MM.1S (cell line): ENCODE measurements at regions not wholly inside any gene's neighbourhood (a gene's known extent, or its start where the extent isn't known, plus 50 kb on each side); places are given as distances from the start of the nearest gene placed in this dataset.

Experiments
- DNase-seq: peaks from one replicate; pipeline ENCODE4 v3.0.0-alpha.2; 2015
- H2AFZ ChIP-seq: fragments of 300-600 bp; sonication (generic); 2 replicates; pipeline ENCODE4 v1.6.0; 2016; ENCODE audit warnings: antibody characterized with exemption, low read length
- H3F3A ChIP-seq: fragments of 300-600 bp; sonication (generic); 2 replicates; pipeline ENCODE4 v1.6.1; 2016; ENCODE audit warnings: mild to moderate bottlenecking, antibody characterized with exemption, low read length, moderate library complexity, mixed read lengths; ENCODE audit not compliant: insufficient read depth
- H3K27ac ChIP-seq: fragments of 300-600 bp; sonication (generic); 2 replicates; pipeline ENCODE4 v1.5.1; 2016; ENCODE audit warnings: mild to moderate bottlenecking, low read length
- H3K27me3 ChIP-seq: fragments of 300-600 bp; sonication (generic); replicated peaks from 2 replicates; pipeline ENCODE4 v1.6.0; 2016; ENCODE audit warnings: low read length; ENCODE audit not compliant: insufficient read depth
- H3K36me3 ChIP-seq: fragments of 300-600 bp; sonication (generic); replicated peaks from 2 replicates; pipeline ENCODE4 v1.6.1; 2016; ENCODE audit warnings: mild to moderate bottlenecking, low read length, mixed read lengths; ENCODE audit not compliant: insufficient read depth
- H3K4me1 ChIP-seq: fragments of 300-600 bp; sonication (generic); 2 replicates; pipeline ENCODE4 v1.6.1; 2016; ENCODE audit warnings: low read length, mixed read lengths
- H3K4me2 ChIP-seq: fragments of 300-600 bp; sonication (generic); 2 replicates; pipeline ENCODE4 v1.6.0; 2016; ENCODE audit warnings: low read depth, low read length
- H3K4me3 ChIP-seq: fragments of 300-600 bp; sonication (generic); 2 replicates; pipeline ENCODE4 v1.5.1; 2016; ENCODE audit warnings: low read length, mixed read lengths
- H3K79me2 ChIP-seq: fragments of 300-600 bp; sonication (generic); 2 replicates; pipeline ENCODE4 v1.6.1; 2016; ENCODE audit warnings: mixed run types, low read length, mixed read lengths
- H3K9ac ChIP-seq: fragments of 300-600 bp; sonication (generic); 2 replicates; pipeline ENCODE4 v1.6.1; 2016; ENCODE audit warnings: low read length, mixed read lengths
- H3K9me2 ChIP-seq: fragments of 300-600 bp; sonication (generic); replicated peaks from 2 replicates; pipeline ENCODE4 v1.6.1; 2016; ENCODE audit warnings: mild to moderate bottlenecking, low read length, mixed read lengths; ENCODE audit not compliant: insufficient read depth
- H3K9me3 ChIP-seq: fragments of 300-600 bp; sonication (generic); replicated peaks from 2 replicates; pipeline ENCODE4 v1.6.1; 2016; ENCODE audit warnings: mild to moderate bottlenecking, low read length, mixed read lengths; ENCODE audit not compliant: insufficient read depth
- H4K20me1 ChIP-seq: fragments of 300-600 bp; sonication (generic); 2 replicates; pipeline ENCODE4 v1.6.1; 2016; ENCODE audit warnings: mild to moderate bottlenecking, low read length, moderate library complexity, mixed read lengths; ENCODE audit not compliant: insufficient read depth
- CTCF ChIP-seq: fragments of 300-600 bp; sonication (generic); IDR thresholded peaks from 2 replicates; pipeline ENCODE4 v1.5.1; 2016; ENCODE audit warnings: antibody characterized with exemption, low read length, mixed read lengths
- EZH2 ChIP-seq: fragments of 300-600 bp; sonication (generic); optimal IDR thresholded peaks from 2 replicates; pipeline ENCODE3; 2017; ENCODE audit warnings: low read depth, mild to moderate bottlenecking, antibody characterized with exemption, low read length, mixed read lengths
- EZH2phosphoT487 ChIP-seq: fragments of 300-600 bp; sonication (generic); IDR thresholded peaks from 2 replicates; pipeline ENCODE4 v1.6.1; 2018; ENCODE audit warnings: antibody characterized with exemption, low read length

- Histone ChIP-seq H3K9me2 (no peaks in the 10 kb centered on the region), H2AFZ (no peak overlapping the region), H3K27me3 (peaks cover 71% of the 10 kb centered on the region), H3K4me1 (no peaks in the 10 kb centered on the region), H3K4me2 (no peak overlapping the region), H3K9ac (no peak overlapping the region), H3K36me3 (no peaks in the 10 kb centered on the region), H4K20me1 (no peaks in the 10 kb centered on the region), H3K79me2 (no peaks in the 10 kb centered on the region), H3K4me3 (no peak overlapping the region), H3K27ac (no peak overlapping the region), H3F3A (no peaks in the 10 kb centered on the region), H3K9me3 (no peaks in the 10 kb centered on the region)
- TF ChIP-seq EZH2 (no peak), EZH2phosphoT487 (no peak), CTCF (no peak)
- DNase-seq: no peak
Observed at GRCh38 chr7:155953501-155953778, 141.2 kb upstream of the SHH start.

- Histone ChIP-seq H3K9ac (no peak overlapping the region), H2AFZ (no peak overlapping the region), H4K20me1 (no peaks in the 10 kb centered on the region), H3K4me3 (no peak overlapping the region), H3K27ac (no peak overlapping the region), H3K9me3 (no peaks in the 10 kb centered on the region), H3F3A (no peaks in the 10 kb centered on the region), H3K4me2 (no peak overlapping the region), H3K36me3 (no peaks in the 10 kb centered on the region), H3K27me3 (peaks cover 78% of the 10 kb centered on the region), H3K4me1 (no peaks in the 10 kb centered on the region), H3K9me2 (no peaks in the 10 kb centered on the region), H3K79me2 (no peaks in the 10 kb centered on the region)
- DNase-seq: no peak
- TF ChIP-seq EZH2phosphoT487 (no peak), CTCF (no peak), EZH2 (no peak)
Observed at GRCh38 chr7:155951554-155952158, 139.4 kb upstream of the SHH start.

DNA sequence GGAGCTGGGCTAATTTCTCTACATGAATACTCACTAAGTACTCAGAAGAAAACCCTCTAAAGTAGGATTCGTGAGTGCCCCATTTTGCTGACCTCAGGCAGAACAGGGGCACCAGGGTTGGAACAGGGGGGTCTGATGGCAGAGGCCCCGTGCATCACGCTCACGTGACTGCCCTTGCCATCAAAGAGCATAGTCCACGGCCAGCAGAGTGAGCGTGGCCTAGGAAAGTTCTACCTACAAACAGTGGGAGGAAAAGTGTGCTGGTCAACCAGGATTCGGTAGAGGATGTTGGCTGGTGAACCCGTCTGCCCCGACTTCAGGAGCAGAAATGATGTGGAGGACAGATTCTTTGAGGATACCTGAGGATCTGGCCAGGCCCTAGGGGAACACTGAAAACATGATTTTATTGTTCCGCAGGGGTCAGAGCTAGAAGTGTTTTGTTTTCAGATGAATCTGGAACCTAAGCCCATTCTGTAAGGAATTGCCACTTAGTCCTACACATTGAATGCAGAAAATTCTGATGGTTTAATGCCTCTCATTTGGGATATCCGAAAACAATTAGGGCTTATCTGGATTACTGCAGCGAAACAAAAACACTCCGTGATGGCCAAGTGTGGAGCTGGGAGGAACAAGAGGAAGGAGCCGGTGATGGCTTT, 138.8 kb upstream of the SHH start:
- no peak overlapping the region for H2AFZ ChIP-seq
- H3K4me1 ChIP-seq: no peaks in the 10 kb centered on the region
- TF ChIP-seq CTCF: no peak
- TF ChIP-seq EZH2: no peak
- TF ChIP-seq EZH2phosphoT487: no peak
- H3K4me3 ChIP-seq: no peak overlapping the region
- H3K9me2 ChIP-seq: no peaks in the 10 kb centered on the region
- H3K9me3 ChIP-seq: no peaks in the 10 kb centered on the region
- H3K9ac ChIP-seq: no peak overlapping the region
- H3K79me2 ChIP-seq: no peaks in the 10 kb centered on the region
- no peaks in the 10 kb centered on the region for H3F3A ChIP-seq
- no peak overlapping the region for H3K4me2 ChIP-seq
- no peaks in the 10 kb centered on the region for H4K20me1 ChIP-seq
- no peak overlapping the region for H3K27ac ChIP-seq
- DNase-seq: no peak
- H3K27me3 ChIP-seq: peaks cover 78% of the 10 kb centered on the region
- no peaks in the 10 kb centered on the region for H3K36me3 ChIP-seq
